HS-5 (cell line): ENCODE measurements at regions not wholly inside any gene's neighbourhood (a gene's known extent, or its start where the extent isn't known, plus 50 kb on each side); places are given as distances from the start of the nearest gene placed in this dataset.

Experiments used
- DNase-seq: peaks from one replicate; pipeline ENCODE4 v3.0.0-alpha.2; 2012; ENCODE audit warnings: low read depth

GRCh38 chr17:72390675-72391508 is 270.1 kb downstream of the SOX9 start:
- peak; percentile 71 for DNase-seq

DNA sequence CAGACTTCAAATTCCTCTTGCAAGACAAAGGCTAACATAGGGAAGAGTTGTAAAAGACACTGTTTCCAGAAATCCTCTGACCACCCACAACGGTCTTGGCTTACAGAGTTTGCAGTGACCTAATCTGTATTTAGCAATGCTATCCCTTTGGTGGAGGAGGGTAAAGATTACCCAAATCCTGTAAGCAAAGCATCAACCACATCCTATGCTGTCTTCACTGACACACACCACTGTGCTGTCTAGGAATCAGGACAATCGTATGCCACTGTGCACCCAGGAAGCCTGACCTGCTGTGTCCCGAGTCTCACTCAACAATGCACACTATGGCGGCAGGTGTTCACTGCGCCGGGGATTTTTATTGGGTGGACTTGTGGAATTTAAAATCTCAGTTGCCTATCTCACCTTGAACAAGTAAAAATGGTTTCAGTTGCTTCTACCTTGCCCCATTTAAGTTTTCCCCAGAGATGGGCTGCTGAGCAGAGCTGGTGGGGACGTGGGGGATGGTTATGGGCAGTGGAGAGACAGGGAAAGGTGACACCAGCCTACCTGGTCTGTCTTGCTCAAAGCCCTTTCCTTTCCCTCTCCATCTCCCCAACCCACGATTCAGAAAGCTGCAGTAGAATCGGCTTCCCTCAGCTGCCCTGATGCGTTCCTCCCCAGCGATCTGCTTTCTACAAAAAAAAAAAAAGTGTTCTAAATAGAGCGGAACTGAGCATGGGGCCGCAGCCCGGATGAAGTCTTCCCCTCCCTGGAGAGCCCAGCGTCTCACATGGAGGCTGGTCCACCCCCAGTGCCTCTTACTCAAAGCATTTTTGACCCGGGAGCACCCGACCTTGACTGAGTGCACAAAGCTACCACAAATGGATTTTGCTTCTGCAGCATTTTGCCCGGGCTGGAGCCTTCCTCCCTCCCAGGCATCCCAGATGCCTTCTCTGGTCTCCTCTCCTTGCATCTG is 271.5 kb downstream of the SOX9 start:
- peak; percentile 75 for DNase-seq

GRCh38 chr17:72393553-72393952 is 272.7 kb downstream of the SOX9 start:
- peak; percentile 90 for DNase-seq

GRCh38 chr17:72394531-72394930 is 273.7 kb downstream of the SOX9 start:
- no peak for DNase-seq

GRCh38 chr17:72396121-72396520 is 275.3 kb downstream of the SOX9 start:
- DNase-seq, result no peak

GRCh38 chr17:72397223-72397667 is 276.4 kb downstream of the SOX9 start:
- no peak for DNase-seq

- DNase-seq, result no peak
Observed at GRCh38 chr17:72397687-72398086, 276.9 kb downstream of the SOX9 start.

- no peak for DNase-seq
Observed at GRCh38 chr17:72399023-72399607, 278.3 kb downstream of the SOX9 start.

- DNase-seq, result no peak
Observed at GRCh38 chr17:72399608-72400487, 279.0 kb downstream of the SOX9 start.

DNA sequence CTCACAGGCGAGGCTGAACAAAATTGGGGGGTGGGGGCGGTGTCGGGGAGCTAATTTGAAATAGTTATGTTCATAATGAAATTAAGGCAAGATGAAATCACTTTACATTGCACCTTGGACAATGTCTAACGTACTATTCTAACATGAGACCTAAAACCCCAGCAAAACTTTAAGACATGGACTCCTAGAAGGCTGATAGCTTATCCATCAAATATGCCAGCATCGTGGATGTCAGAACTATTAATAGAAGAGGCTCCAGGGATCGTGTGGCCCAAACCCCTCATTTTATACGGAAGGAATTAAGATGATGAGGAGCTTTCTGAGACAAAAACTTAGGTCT is 279.6 kb downstream of the SOX9 start:
- DNase-seq, result no peak

GRCh38 chr17:72400863-72401262 is 280.0 kb downstream of the SOX9 start:
- no peak for DNase-seq

GRCh38 chr17:72401883-72402726 is 281.3 kb downstream of the SOX9 start:
- no peak for DNase-seq

GRCh38 chr17:72402727-72403210 is 281.9 kb downstream of the SOX9 start:
- DNase-seq, result no peak

GRCh38 chr17:72403713-72404209 is 282.9 kb downstream of the SOX9 start:
- DNase-seq, result no peak

- no peak for DNase-seq
Observed at GRCh38 chr17:72404872-72405271, 284.1 kb downstream of the SOX9 start.

GRCh38 chr17:72405662-72406230 is 284.9 kb downstream of the SOX9 start:
- DNase-seq, result no peak

- no peak for DNase-seq
Observed at GRCh38 chr17:72406498-72406897, 285.7 kb downstream of the SOX9 start.

DNA sequence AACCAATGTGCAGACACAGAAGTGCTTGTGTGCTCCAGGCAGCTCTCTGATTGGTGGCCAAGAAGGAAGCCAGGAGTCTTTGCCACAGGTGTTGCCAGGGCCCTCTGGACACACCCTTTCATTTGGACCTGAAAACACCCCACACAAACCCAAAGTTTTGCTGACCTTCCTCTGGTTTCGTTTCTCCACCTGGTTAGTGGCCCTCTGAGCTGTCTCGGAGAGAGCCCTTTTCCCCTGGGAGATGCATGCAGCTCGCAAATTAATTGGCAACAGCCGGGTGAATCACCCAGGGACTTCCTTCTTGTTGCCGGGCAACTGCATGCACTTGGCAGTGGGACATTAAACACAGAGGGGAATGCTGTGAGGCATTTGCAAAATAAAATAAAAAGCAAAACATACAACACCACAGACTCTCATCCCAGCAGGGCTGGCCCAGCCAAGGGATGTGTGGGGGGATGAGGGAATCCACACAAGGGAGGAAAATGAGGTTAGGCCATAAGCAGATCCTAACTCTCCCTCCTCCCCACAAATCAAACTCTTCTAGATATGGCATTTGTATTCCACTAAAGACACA is 286.6 kb downstream of the SOX9 start:
- DNase-seq, result peak; percentile 93

GRCh38 chr17:72407931-72408330 is 287.1 kb downstream of the SOX9 start:
- DNase-seq, result no peak

GRCh38 chr17:72408641-72409040 is 287.8 kb downstream of the SOX9 start:
- no peak for DNase-seq
